HG03135 (cell line): ENCODE measurements at regions not wholly inside any gene's neighbourhood (a gene's known extent, or its start where the extent isn't known, plus 50 kb on each side); places are given as distances from the start of the nearest gene placed in this dataset.

Experiments
- ATAC-seq: cut with Tn5 transposase; IDR thresholded peaks from one replicate; pipeline ENCODE4 v1.9.1; 2021; ENCODE audit warnings: mild to moderate bottlenecking, moderate library complexity; ENCODE audit not compliant: unreplicated experiment

DNA sequence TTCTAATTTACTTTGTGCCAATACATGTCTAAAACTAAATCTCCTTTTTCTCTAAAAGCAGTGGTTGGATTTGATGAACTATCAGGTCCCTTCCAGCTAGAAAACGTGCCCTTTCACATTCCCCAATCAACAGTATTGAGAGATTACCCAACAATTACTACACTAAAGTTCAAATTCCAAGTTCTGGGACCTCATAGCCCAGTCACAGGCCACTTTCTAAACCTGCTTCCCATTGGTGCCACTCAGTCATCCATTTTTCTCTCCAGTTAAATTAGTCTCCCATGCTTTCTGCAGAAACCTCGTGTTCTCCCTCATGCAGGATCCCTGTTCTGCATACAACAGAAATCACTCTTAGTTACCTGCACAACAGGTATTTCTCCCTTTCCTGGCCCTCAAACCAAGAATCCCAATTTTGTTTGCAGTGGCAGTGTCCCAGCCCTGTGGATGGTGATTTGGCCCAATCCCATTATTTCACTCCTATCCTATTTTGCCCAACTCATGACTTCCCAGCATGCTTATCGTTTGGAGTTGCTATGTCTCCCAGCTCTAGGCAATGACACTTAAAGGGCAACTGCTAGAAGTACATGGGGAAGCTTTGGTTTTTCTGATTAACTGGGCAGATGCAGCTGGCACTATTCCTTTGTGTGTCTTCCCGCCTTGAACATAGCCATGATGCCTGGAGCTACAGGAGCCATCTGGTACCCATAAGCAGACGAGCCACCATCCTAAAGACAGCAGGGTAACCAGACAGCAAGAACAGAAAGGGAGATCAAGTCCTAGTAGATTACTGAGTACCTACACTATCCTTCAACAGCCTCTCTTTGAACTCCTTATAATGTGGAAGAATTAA lies 224.2 kb downstream of the MINAR1 start:
- no peak for ATAC-seq

GRCh38 chr15:79657722-79658121 lies 225.6 kb downstream of the MINAR1 start:
- ATAC-seq, result no peak

DNA sequence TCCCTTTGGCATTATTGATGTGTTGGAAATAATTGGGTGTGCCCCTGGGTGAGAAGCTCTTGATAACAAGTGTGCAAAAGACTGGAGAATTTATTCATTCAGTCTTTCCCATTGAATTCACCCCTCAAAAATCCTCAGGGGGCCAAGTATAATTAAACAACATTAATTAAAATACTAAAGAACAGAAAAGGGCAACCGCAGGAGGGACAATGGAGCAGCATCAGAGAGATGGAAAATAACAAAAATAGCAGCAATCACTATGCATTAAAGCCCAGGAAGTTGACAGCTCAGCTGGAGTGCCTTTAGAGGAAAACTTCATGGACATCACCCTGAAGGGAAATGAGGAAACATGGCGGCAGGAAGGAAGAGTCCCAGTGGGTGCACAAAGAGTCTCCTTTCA lies 227.6 kb downstream of the MINAR1 start:
- no peak for ATAC-seq

- no peak for ATAC-seq
Measured at GRCh38 chr15:79661411-79661810, 229.3 kb downstream of the MINAR1 start.

GRCh38 chr15:79673416-79674123 lies 223.2 kb downstream of the MTHFS start:
- no peak for ATAC-seq

GRCh38 chr15:79674124-79674465 lies 222.7 kb downstream of the MTHFS start:
- no peak for ATAC-seq

DNA sequence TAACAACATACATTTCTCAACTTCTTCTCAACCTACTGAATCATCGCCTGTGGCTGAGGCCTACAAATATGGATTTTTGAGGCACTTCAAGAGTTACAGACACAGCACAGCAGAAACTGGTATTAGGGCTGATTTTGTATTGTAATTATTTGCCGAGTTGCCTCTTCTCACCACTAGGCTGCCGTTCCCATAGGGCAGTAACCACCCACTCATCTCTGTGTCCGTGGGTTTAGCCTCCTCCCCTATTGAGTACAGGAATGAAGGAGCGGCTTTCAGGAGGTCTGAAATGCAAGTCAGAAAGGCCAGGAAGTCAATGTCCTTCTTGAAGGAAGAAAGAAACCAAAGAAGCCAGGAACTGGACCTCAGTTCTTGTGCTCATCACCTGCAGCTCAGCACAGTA lies 220.8 kb downstream of the MTHFS start:
- no peak for ATAC-seq

GRCh38 chr15:79676621-79677020 lies 220.2 kb downstream of the MTHFS start:
- ATAC-seq, result no peak

- ATAC-seq, result no peak
Measured at GRCh38 chr15:79677241-79677640, 219.6 kb downstream of the MTHFS start.

DNA sequence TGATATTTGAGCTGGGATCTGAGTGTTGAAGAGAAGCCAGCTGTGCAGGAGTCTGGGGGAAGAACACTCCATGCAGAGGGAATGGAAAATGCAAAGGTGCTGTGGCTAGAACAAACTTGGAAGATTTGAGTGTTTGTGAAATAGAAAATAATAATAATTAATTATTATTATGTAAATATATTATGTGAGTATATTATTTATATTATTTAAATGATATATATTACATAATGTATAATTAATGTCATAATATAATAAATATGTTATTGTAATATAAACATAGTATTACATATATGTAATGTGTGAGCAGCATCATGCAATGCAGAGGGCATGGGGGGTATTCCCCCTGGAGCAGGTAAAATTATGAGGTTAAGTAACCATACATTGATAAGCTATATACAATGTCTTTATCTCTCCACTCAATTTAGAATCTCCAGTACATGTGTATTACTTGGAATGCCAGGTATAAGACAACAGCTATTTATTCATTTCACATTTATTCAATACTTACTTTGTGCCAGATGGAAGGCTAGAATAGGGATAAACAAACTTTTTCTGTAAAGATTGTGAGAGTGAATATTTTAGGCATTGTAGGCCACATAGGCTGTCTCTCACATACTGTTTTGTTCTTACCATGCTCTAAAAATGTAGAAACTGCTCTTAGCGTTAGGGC lies 218.6 kb downstream of the MTHFS start:
- ATAC-seq, result no peak

DNA sequence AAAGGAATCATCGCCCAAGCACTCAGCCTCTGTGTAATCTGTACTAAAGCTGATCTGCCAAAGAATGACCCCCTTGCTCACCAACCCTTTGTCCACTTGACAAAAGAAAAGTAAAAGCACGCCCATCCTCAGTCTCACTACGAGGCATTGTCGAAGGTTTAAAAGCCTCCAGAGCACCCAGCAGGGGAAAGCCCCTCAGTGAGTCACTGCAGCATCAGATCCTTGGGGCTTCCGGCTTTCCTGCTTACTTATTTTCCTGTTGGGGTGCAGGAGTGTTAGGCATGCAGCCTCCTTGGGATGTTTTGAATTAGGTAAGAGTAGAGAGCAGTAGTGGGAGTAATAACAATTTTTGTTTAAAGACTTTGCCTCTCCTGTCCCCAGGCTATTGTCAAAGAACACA lies 216.1 kb downstream of the MTHFS start:
- ATAC-seq, result no peak

DNA sequence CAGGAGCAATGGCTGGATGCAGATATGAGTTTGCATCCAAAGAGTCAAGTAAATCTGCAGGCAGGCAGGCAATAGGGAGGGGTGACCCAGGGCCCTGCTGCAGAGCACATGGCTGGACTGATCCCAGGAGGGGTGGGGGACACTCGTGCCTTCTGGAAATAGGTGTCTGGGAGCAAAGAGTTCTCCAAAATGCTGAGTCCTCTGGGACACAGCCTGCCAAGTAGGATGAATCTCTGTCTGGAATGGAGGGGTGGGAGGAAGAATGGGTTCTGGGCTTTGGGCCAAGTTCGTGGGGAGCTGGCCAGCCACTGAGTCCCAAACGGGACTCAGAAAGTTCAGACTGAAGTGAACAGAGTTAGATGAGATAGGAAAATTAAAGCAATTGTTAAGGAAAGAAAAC lies 214.5 kb downstream of the MTHFS start:
- no peak for ATAC-seq

GRCh38 chr15:79682851-79683288 lies 213.9 kb downstream of the MTHFS start:
- no peak for ATAC-seq

DNA sequence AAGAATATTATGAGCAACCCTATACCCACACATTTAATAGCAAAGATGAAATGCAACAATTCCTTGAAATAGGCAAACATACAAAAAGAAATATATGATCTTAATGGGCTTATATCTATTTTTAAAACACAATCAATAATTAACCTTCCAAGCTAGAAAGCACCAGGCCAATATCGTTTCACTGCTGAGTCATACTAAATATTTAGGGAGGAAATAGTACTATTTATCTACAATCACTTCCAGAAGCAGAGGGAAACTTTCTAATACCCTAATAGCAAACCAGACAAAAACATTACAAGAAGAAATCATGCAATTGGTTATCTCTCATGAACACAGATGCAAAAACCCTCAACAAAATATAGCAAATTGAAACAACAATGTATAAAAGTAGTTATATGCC lies 207.8 kb downstream of the MTHFS start:
- no peak for ATAC-seq

GRCh38 chr15:79700951-79701480 lies 195.8 kb downstream of the MTHFS start:
- no peak for ATAC-seq

- ATAC-seq, result no peak
Measured at GRCh38 chr15:79702621-79703020, 194.2 kb downstream of the MTHFS start.

- ATAC-seq, result no peak
Measured at GRCh38 chr15:79721256-79721655, 175.6 kb downstream of the MTHFS start.

- no peak for ATAC-seq
Measured at GRCh38 chr15:79724312-79724711, 172.5 kb downstream of the MTHFS start.

DNA sequence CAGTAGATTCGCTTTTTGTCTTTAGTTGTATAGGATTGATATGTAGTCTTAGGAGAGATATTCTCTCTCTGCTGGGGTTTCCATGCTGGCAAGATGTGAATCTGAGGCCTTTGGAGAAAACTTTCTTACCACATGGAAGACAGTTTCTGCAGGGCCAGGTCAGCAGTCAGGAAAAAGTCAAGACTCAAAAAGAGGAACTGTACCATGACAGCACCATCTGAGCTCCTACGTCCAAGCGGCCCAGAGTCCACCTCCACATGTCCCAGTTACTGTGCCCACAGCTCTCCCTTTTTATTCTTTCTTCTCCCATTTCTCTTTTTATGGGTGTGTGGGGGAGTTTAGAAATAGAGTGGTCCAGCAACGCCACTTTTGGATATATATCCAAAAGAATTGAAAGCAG lies 172.0 kb downstream of the MTHFS start:
- ATAC-seq, result no peak

- no peak for ATAC-seq
Measured at GRCh38 chr15:79728867-79729266, 167.9 kb downstream of the MTHFS start.

DNA sequence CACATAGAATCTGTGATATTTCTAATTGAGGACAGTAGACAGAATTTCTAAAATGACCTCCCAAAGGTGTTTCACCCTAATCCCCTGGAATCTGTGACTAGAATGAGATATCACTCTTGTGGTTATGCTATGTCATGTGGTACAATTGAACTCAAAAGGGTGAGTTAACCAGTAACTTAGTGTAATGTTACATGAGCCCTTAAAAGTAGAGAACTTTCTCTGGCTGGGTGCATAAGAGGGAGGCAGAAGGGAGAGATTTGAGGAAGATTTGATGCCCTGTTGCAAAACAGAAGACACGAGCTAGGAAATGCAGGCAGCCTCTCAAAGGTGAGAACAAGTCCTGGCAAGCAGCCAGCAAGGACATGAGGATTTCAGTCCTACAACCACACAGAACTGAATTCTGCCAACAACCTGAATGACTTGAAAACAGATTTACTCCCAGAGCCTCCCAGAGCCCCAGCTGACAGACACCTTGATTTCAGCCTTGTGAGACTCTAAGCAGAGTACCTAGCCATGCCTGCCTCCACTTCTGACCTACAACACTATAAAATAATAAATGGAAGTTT lies 160.3 kb downstream of the MTHFS start:
- no peak for ATAC-seq
